Keratinocyte (primary cell): ENCODE measurements at regions not wholly inside any gene's neighbourhood (a gene's known extent, or its start where the extent isn't known, plus 50 kb on each side); places are given as distances from the start of the nearest gene placed in this dataset.

ENCODE experiments used
- DNase-seq: peaks from one replicate; pipeline ENCODE4 v3.0.0-alpha.2; 2011; ENCODE audit warnings: low read depth, missing footprints, low spot score
- FAIRE-seq: peaks from 2 replicates; lab custom pipeline; 2011; peaks lifted over from hg19 to GRCh38; lab: Jason Lieb, UNC
- H2AFZ ChIP-seq: 2 replicates; pipeline ENCODE4 v1.6.0; 2012; ENCODE audit warnings: low read length, control low read depth, inconsistent platforms; ENCODE audit not compliant: control insufficient read depth
- H3K27ac ChIP-seq: 2 replicates; pipeline ENCODE4 v1.5.1; 2011; ENCODE audit warnings: low read length; ENCODE audit not compliant: control insufficient read depth, insufficient read depth
- H3K27me3 ChIP-seq: 3 replicates; pipeline ENCODE4 v1.6.0; 2011; ENCODE audit warnings: low read length; ENCODE audit not compliant: control insufficient read depth, insufficient read depth; ENCODE audit errors: extremely low read depth
- H3K36me3 ChIP-seq, 2 experiments: 2 replicates in 1 of 2; 3 replicates in 1 of 2; pipeline ENCODE4 v1.5.1; 2011; ENCODE audit warnings: low read length in 2 of 2, mild to moderate bottlenecking in 1 of 2; ENCODE audit not compliant: control insufficient read depth in 2 of 2, insufficient read depth in 2 of 2; ENCODE audit errors: extremely low read depth in 1 of 2
- H3K4me1 ChIP-seq: 3 replicates; pipeline ENCODE4 v1.5.1; 2011; ENCODE audit warnings: low read length; ENCODE audit not compliant: control insufficient read depth, insufficient read depth; ENCODE audit errors: extremely low read depth
- H3K4me2 ChIP-seq: 3 replicates; pipeline ENCODE4 v1.6.0; 2011; ENCODE audit warnings: low read depth, low read length; ENCODE audit not compliant: control insufficient read depth, insufficient read depth; ENCODE audit errors: extremely low read depth
- H3K4me3 ChIP-seq, 3 experiments: fragments of 200-600 bp in 1 of 3; sonication (generic) in 1 of 3; 2 replicates in 2 of 3; 3 replicates in 1 of 3; pipeline ENCODE4 v1.5.1; 2011 to 2016; ENCODE audit warnings: low read length in 3 of 3, mild to moderate bottlenecking in 3 of 3, control low read depth in 2 of 3, inconsistent platforms in 1 of 3, low read depth in 1 of 3, mixed read lengths in 1 of 3, mixed run types in 1 of 3, moderate library complexity in 1 of 3; ENCODE audit not compliant: control insufficient read depth in 2 of 3, insufficient read depth in 2 of 3; ENCODE audit errors: extremely low read depth in 1 of 3
- H3K79me2 ChIP-seq: 2 replicates; pipeline ENCODE4 v1.6.0; 2012; ENCODE audit warnings: low read length; ENCODE audit not compliant: control insufficient read depth, insufficient read depth
- H3K9ac ChIP-seq: 3 replicates; pipeline ENCODE4 v1.6.0; 2011; ENCODE audit warnings: low read length; ENCODE audit not compliant: control insufficient read depth, insufficient read depth; ENCODE audit errors: extremely low read depth
- H3K9me1 ChIP-seq: 3 replicates; pipeline ENCODE4 v1.6.0; 2011; ENCODE audit warnings: low read length; ENCODE audit not compliant: control insufficient read depth, insufficient read depth; ENCODE audit errors: extremely low read depth
- H3K9me3 ChIP-seq: 2 replicates; pipeline ENCODE4 v1.5.1; 2012; ENCODE audit warnings: low read depth, low read length; ENCODE audit not compliant: control insufficient read depth
- H4K20me1 ChIP-seq: 3 replicates; pipeline ENCODE4 v1.6.0; 2011; ENCODE audit warnings: low read length; ENCODE audit not compliant: control insufficient read depth, insufficient read depth; ENCODE audit errors: extremely low read depth
- CTCF ChIP-seq, 3 experiments: IDR thresholded peaks in 1 of 3; conservative IDR thresholded peaks in 1 of 3; optimal IDR thresholded peaks in 1 of 3; 2 replicates in 2 of 3; 3 replicates in 1 of 3; pipeline versions ENCODE3 to v1.5.1; 2011; ENCODE audit warnings: low read length in 3 of 3, mild to moderate bottlenecking in 3 of 3, moderate library complexity in 2 of 3, control low read depth in 1 of 3, inconsistent platforms in 1 of 3; ENCODE audit not compliant: insufficient read depth in 2 of 3; ENCODE audit errors: extremely low read depth in 1 of 3
- EZH2 ChIP-seq: IDR thresholded peaks from one replicate; pipeline ENCODE4 v1.6.1; 2012; ENCODE audit warnings: inconsistent platforms, mild to moderate bottlenecking, low read length, moderate library complexity
- dilution Hi-C: fragments of 300-500 bp; cut with MboI; formaldehyde crosslinking; loops from one replicate; pipeline ENCODE4 v1.7.0; 2020; ENCODE audit warnings: low sequenced_read_pairs; ENCODE audit not compliant: extremely low pct_ligation_motif_present

DNA sequence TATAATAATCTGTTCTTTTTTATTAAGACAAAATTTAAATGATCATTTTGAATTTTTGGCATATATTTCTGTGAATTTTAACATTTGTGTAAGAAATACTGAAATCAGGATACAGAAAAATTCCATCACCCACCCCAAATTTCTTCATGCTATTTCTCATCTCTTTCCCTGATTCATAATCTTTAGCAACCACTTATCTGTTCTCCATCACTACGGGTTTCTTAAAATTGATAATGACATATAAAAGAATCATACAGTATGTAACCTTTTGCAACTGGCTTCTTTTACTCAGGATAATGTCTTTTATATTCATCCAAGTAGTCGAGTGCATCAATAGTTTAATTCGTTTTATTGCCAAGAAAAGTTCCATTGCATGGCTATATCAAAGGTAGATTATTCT lies 1627.0 kb downstream of the PCDH9 start:
- dilution Hi-C loops, result no loop called here
- no peak for FAIRE-seq

DNA sequence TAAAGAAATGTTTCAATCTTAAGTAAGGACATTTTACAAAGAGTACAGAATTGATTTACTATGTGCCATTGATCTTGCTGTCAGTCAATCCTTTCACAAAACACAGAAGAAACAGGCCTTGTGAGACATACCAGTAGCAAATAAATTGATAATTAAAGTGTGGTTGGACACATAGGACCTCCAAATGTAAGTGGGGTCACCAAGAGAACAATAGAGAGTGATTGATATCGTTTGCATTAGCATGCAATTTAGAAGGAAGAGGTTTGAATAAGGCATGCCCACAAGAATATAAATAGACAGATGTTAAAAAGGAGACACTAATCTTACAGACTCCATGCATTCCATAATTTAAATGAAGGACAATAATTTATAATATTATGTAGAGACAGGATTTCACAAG lies 1628.3 kb downstream of the PCDH9 start:
- Histone ChIP-seq H2AFZ (no peak overlapping the region), H3K79me2 (no peaks in the 10 kb centered on the region), H3K4me1 (no peaks in the 10 kb centered on the region), H3K36me3 (no peaks in the 10 kb centered on the region), H3K9ac (no peak overlapping the region), H3K4me3 (no peak overlapping the region), H4K20me1 (no peaks in the 10 kb centered on the region), H3K27ac (no peak overlapping the region), H3K9me1 (no peaks in the 10 kb centered on the region), H3K9me3 (no peaks in the 10 kb centered on the region), H3K4me2 (no peak overlapping the region), H3K27me3 (no peaks in the 10 kb centered on the region)
- dilution Hi-C loops, result no loop called here
- DNase-seq (no peak), FAIRE-seq (no peak)
- TF ChIP-seq CTCF (optimal IDR thresholded peaks at IDR 0.05 in 1 of 3, IDR thresholded peaks at IDR 0.05 in 1 of 3, conservative IDR thresholded peaks at IDR 0.05 in 1 of 3; ENCODE audit: extremely low read depth in 1 of 3, insufficient read depth in 2 of 3, low read length in 3 of 3) (no peak), EZH2 (no peak)

More for the DNA sequence above, 1627.0 kb downstream of the PCDH9 start:
- Histone ChIP-seq H2AFZ (no peak overlapping the region), H3K9ac (no peak overlapping the region), H3K27me3 (no peaks in the 10 kb centered on the region), H3K9me3 (no peaks in the 10 kb centered on the region), H3K4me3 (no peak overlapping the region), H3K4me1 (no peaks in the 10 kb centered on the region), H3K9me1 (no peaks in the 10 kb centered on the region), H3K36me3 (no peaks in the 10 kb centered on the region), H3K79me2 (no peaks in the 10 kb centered on the region), H3K27ac (no peak overlapping the region), H4K20me1 (no peaks in the 10 kb centered on the region), H3K4me2 (no peak overlapping the region)
- TF ChIP-seq CTCF (optimal IDR thresholded peaks at IDR 0.05 in 1 of 3, IDR thresholded peaks at IDR 0.05 in 1 of 3, conservative IDR thresholded peaks at IDR 0.05 in 1 of 3; ENCODE audit: extremely low read depth in 1 of 3, insufficient read depth in 2 of 3, low read length in 3 of 3) (no peak), EZH2 (no peak)
- DNase-seq, result no peak
